ENCODE measurements at regions not wholly inside any gene's neighbourhood (a gene's known extent, or its start where the extent isn't known, plus 50 kb on each side); places are given as distances from the start of the nearest gene placed in this dataset.

DNA sequence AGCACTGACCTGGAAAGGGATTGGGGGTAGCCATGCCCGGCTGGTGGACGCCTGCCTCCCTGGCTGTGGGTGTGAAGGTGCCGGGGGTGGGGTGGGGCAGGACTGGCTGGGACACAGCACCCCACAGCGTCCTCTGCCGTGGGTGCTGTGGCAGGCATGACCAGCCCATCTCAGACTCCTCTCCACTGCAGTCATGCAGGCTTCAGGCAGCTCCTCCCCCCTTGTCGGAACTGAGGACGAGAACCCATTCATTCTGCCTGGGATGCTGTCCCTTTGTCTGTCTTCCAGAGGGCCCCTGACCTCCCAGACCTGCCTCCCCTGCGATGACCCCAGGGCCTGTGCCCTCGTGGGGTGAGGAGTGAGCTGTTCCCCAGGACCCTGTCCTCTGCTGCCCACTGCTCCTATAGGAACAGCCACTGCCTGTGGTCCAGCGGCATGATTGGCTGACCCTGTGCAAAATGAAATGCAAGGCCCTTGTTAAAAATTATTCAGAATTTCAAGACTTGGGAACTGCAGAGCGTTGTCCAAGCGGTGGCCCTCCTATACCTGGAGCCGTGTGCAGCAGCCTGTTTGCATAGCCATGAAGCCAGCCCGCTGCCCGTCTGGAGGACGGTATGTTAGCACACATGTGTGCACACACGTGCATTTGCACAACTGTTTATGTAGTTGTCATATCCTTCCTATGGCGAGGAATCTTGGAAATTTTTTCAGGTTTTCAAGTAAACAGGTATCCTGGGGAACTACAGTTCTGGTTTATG, 1122.3 kb downstream of the BRD1 start:
- TF ChIP-seq, protein P1, sequence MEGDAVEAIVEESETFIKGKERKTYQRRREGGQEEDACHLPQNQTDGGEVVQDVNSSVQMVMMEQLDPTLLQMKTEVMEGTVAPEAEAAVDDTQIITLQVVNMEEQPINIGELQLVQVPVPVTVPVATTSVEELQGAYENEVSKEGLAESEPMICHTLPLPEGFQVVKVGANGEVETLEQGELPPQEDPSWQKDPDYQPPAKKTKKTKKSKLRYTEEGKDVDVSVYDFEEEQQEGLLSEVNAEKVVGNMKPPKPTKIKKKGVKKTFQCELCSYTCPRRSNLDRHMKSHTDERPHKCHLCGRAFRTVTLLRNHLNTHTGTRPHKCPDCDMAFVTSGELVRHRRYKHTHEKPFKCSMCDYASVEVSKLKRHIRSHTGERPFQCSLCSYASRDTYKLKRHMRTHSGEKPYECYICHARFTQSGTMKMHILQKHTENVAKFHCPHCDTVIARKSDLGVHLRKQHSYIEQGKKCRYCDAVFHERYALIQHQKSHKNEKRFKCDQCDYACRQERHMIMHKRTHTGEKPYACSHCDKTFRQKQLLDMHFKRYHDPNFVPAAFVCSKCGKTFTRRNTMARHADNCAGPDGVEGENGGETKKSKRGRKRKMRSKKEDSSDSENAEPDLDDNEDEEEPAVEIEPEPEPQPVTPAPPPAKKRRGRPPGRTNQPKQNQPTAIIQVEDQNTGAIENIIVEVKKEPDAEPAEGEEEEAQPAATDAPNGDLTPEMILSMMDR (IDR thresholded peaks at IDR 0.05): peak in 1 of 5 experiments; percentile 6
- TF ChIP-seq EP300 (IDR thresholded peaks at IDR 0.05) (no peak), POLR2A (IDR thresholded peaks at IDR 0.05) (no peak)

Data from tibial nerve (tissue), 4 donors.